Astrocyte (in vitro differentiated cells and primary cell): ENCODE measurements at regions not wholly inside any gene's neighbourhood (a gene's known extent, or its start where the extent isn't known, plus 50 kb on each side); places are given as distances from the start of the nearest gene placed in this dataset.

Experiments
- DNase-seq: peaks from one replicate; pipeline ENCODE4 v3.0.0-alpha.2; 2010; ENCODE audit warnings: low read depth
- FAIRE-seq: peaks from 2 replicates; lab custom pipeline; 2011; peaks lifted over from hg19 to GRCh38; lab: Jason Lieb, UNC
- H2AFZ ChIP-seq: 2 replicates; pipeline ENCODE4 v1.6.0; 2012; ENCODE audit warnings: low read depth, low read length, inconsistent platforms
- H3K27ac ChIP-seq: 2 replicates; pipeline ENCODE4 v1.5.1; 2011; ENCODE audit warnings: low read depth, low read length, inconsistent platforms
- H3K27me3 ChIP-seq: 2 replicates; pipeline ENCODE4 v1.6.0; 2011; ENCODE audit warnings: low read length, inconsistent platforms; ENCODE audit not compliant: insufficient read depth
- H3K36me3 ChIP-seq: 2 replicates; pipeline ENCODE4 v1.5.1; 2011; ENCODE audit warnings: low read length, inconsistent platforms; ENCODE audit not compliant: insufficient read depth
- H3K4me1 ChIP-seq: 2 replicates; pipeline ENCODE4 v1.5.1; 2011; ENCODE audit warnings: low read length, inconsistent platforms; ENCODE audit not compliant: insufficient read depth
- H3K4me2 ChIP-seq: 2 replicates; pipeline ENCODE4 v1.6.0; 2012; ENCODE audit warnings: low read length, inconsistent platforms
- H3K4me3 ChIP-seq: 2 replicates; pipeline ENCODE4 v1.5.1; 2011; ENCODE audit warnings: low read depth, mild to moderate bottlenecking, low read length, inconsistent platforms; ENCODE audit not compliant: insufficient read depth
- H3K79me2 ChIP-seq: 2 replicates; pipeline ENCODE4 v1.6.0; 2012; ENCODE audit warnings: mild to moderate bottlenecking, low read length, inconsistent platforms; ENCODE audit not compliant: insufficient read depth
- H3K9ac ChIP-seq: 2 replicates; pipeline ENCODE4 v1.6.0; 2012; ENCODE audit warnings: mild to moderate bottlenecking, low read length, inconsistent platforms
- H3K9me3 ChIP-seq: 2 replicates; pipeline ENCODE4 v1.5.1; 2012; ENCODE audit warnings: low read depth, mild to moderate bottlenecking, low read length, inconsistent platforms; ENCODE audit not compliant: insufficient read depth
- H4K20me1 ChIP-seq: 2 replicates; pipeline ENCODE4 v1.6.0; 2012; ENCODE audit warnings: low read length, inconsistent platforms; ENCODE audit not compliant: insufficient read depth
- H3K27ac Mint-ChIP-seq: one replicate; pipeline ENCODE4 v1.8.0; 2021; ENCODE audit warnings: mild to moderate bottlenecking, mixed read lengths; ENCODE audit not compliant: unreplicated experiment
- H3K27me3 Mint-ChIP-seq: one replicate; pipeline ENCODE4 v1.8.0; 2021; ENCODE audit warnings: low read depth, mixed read lengths; ENCODE audit not compliant: unreplicated experiment
- H3K36me3 Mint-ChIP-seq: one replicate; pipeline ENCODE4 v1.8.0; 2021; ENCODE audit warnings: low read depth, mixed read lengths; ENCODE audit not compliant: unreplicated experiment
- H3K4me1 Mint-ChIP-seq: one replicate; pipeline ENCODE4 v1.8.0; 2021; ENCODE audit warnings: low read depth, mixed read lengths; ENCODE audit not compliant: unreplicated experiment
- H3K4me3 Mint-ChIP-seq: one replicate; pipeline ENCODE4 v1.8.0; 2021; ENCODE audit warnings: mild to moderate bottlenecking, moderate library complexity, mixed read lengths; ENCODE audit not compliant: unreplicated experiment
- H3K9me3 Mint-ChIP-seq: one replicate; pipeline ENCODE4 v1.8.0; 2021; ENCODE audit warnings: mild to moderate bottlenecking, mixed read lengths; ENCODE audit not compliant: unreplicated experiment
- EZH2 ChIP-seq: IDR thresholded peaks from 2 replicates; pipeline ENCODE4 v1.6.1; 2012; ENCODE audit warnings: mild to moderate bottlenecking, low read length, inconsistent platforms; ENCODE audit not compliant: insufficient read depth
- TF ChIP-seq, protein P1 (sequence below): IDR thresholded peaks from 2 replicates; pipeline ENCODE4 v1.5.1; 2011; ENCODE audit warnings: low read depth, mild to moderate bottlenecking, inconsistent platforms, low read length, moderate library complexity; ENCODE audit not compliant: insufficient read depth

DNA sequence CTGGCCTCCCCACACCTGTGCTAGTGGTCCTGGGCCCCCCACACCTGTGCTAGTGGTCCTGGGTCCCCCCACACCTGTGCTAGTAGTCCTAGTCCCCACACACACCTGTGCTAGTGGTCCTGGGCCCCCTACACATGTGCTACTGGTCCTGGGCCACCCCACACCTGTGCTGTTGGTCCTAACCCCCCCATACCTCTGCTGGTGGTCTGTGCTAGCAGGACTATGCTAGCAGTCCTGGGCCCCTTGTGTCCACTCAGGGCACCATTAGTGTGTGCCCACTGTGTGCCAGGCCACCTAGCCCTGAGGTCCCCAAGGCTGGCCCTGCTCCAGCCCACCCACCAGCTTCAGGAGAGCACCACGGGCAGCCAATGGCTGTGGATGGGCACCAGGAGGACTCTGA lies 558.2 kb upstream of the SALL3 start:
- DNase-seq = no peak

DNA sequence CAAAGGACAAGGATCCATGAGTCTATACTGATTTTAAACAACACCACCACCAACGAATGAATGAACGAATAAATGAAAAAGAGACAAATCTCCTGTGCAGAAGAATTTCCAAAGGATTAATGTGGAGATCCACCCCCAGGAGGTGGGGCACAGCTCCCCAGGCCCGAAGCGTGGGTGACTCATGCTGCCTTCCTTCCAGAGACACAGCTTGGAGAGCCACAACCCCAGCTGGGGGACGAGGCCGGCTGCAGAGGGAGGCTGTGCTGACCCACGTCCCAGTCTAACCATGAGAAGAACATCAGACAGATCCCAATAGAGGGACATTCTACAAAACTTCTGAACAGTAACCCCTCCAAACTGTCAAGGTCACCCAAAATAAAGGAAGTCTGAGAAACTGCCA lies 557.3 kb upstream of the SALL3 start:
- no peak overlapping the region for H3K27ac ChIP-seq
- no peak overlapping the region for H2AFZ ChIP-seq
- H3K79me2 ChIP-seq = no peaks in the 10 kb centered on the region
- no peak overlapping the region for H3K9ac ChIP-seq
- Mint-ChIP-seq H3K9me3 (peaks cover 22% of the 10 kb centered on the region), H3K27me3 (no peaks in the 10 kb centered on the region), H3K27ac (peak overlapping the region; percentile 41), H3K4me3 (no peak overlapping the region), H3K36me3 (no peaks in the 10 kb centered on the region), H3K4me1 (no peaks in the 10 kb centered on the region)
- FAIRE-seq = no peak
- no peaks in the 10 kb centered on the region for H4K20me1 ChIP-seq
- H3K4me1 ChIP-seq = no peaks in the 10 kb centered on the region
- no peaks in the 10 kb centered on the region for H3K27me3 ChIP-seq
- H3K36me3 ChIP-seq = no peaks in the 10 kb centered on the region
- no peak overlapping the region for H3K4me3 ChIP-seq
- no peak for DNase-seq
- TF ChIP-seq, protein P1, sequence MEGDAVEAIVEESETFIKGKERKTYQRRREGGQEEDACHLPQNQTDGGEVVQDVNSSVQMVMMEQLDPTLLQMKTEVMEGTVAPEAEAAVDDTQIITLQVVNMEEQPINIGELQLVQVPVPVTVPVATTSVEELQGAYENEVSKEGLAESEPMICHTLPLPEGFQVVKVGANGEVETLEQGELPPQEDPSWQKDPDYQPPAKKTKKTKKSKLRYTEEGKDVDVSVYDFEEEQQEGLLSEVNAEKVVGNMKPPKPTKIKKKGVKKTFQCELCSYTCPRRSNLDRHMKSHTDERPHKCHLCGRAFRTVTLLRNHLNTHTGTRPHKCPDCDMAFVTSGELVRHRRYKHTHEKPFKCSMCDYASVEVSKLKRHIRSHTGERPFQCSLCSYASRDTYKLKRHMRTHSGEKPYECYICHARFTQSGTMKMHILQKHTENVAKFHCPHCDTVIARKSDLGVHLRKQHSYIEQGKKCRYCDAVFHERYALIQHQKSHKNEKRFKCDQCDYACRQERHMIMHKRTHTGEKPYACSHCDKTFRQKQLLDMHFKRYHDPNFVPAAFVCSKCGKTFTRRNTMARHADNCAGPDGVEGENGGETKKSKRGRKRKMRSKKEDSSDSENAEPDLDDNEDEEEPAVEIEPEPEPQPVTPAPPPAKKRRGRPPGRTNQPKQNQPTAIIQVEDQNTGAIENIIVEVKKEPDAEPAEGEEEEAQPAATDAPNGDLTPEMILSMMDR = no peak
- TF ChIP-seq EZH2 = no peak
- no peak overlapping the region for H3K4me2 ChIP-seq
- peaks cover 9% of the 10 kb centered on the region for H3K9me3 ChIP-seq

More for the DNA sequence above, 558.2 kb upstream of the SALL3 start:
- Mint-ChIP-seq H3K4me1 (no peaks in the 10 kb centered on the region), H3K27ac (no peak overlapping the region), H3K27me3 (no peaks in the 10 kb centered on the region), H3K9me3 (peaks cover 13% of the 10 kb centered on the region), H3K4me3 (no peak overlapping the region), H3K36me3 (no peaks in the 10 kb centered on the region)
- H3K4me3 ChIP-seq = no peak overlapping the region
- TF ChIP-seq, protein P1 = no peak
- no peak for TF ChIP-seq EZH2
- H3K4me2 ChIP-seq = no peak overlapping the region
- no peaks in the 10 kb centered on the region for H3K4me1 ChIP-seq
- no peaks in the 10 kb centered on the region for H3K79me2 ChIP-seq
- no peaks in the 10 kb centered on the region for H3K36me3 ChIP-seq
- no peak overlapping the region for H3K9ac ChIP-seq
- FAIRE-seq = no peak
- H3K9me3 ChIP-seq = peaks cover 9% of the 10 kb centered on the region
- H2AFZ ChIP-seq = no peak overlapping the region
- H4K20me1 ChIP-seq = no peaks in the 10 kb centered on the region
- no peak overlapping the region for H3K27ac ChIP-seq
- no peaks in the 10 kb centered on the region for H3K27me3 ChIP-seq

DNA sequence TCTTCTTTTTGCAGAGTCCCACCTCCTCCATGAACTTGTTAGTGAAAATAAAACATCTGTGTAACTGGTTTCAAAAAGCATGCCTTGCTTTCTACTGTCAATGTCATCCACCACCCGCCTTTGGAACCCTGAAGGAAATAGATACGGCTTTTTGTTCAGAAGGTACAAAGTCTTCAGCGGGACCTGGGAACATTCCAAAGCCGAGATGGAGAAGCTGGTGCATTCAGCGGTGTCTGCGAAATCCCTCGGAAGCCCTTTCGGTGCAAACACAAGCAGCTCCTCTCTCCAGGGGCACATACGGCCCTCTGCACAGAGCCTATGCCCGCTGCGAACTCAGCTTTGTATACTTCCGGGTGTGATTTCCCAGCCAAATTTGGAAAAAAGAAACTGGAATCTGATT lies 555.8 kb upstream of the SALL3 start:
- Mint-ChIP-seq H3K4me1 (no peaks in the 10 kb centered on the region), H3K9me3 (peaks cover 21% of the 10 kb centered on the region), H3K27ac (no peak overlapping the region), H3K4me3 (no peak overlapping the region), H3K36me3 (no peaks in the 10 kb centered on the region), H3K27me3 (no peaks in the 10 kb centered on the region)
- Histone ChIP-seq H3K36me3 (no peaks in the 10 kb centered on the region), H3K9ac (no peak overlapping the region), H3K79me2 (no peaks in the 10 kb centered on the region), H2AFZ (no peak overlapping the region), H4K20me1 (no peaks in the 10 kb centered on the region), H3K4me3 (no peak overlapping the region), H3K27ac (no peak overlapping the region), H3K9me3 (peaks cover 9% of the 10 kb centered on the region), H3K27me3 (no peaks in the 10 kb centered on the region), H3K4me1 (no peaks in the 10 kb centered on the region), H3K4me2 (no peak overlapping the region)
- no peak for TF ChIP-seq EZH2
- TF ChIP-seq, protein P1 = no peak
- FAIRE-seq = no peak
- no peak for DNase-seq
